WTC11 (cell line): ENCODE measurements at regions not wholly inside any gene's neighbourhood (a gene's known extent, or its start where the extent isn't known, plus 50 kb on each side); places are given as distances from the start of the nearest gene placed in this dataset.

Source experiments
- ATF3 ChIP-seq: sonication (generic); formaldehyde crosslinking; conservative IDR thresholded peaks from 2 replicates; pipeline ENCODE4 v1.8.1; 2022; ENCODE audit warnings: mild to moderate bottlenecking, missing genetic modification reagents
- CTCF ChIP-seq: fragments of 200-600 bp; IDR thresholded peaks from 2 replicates; pipeline ENCODE4 v1.8.0; 2022; ENCODE audit warnings: antibody characterized with exemption
- GABPB1 ChIP-seq: sonication (generic); formaldehyde crosslinking; IDR thresholded peaks from 2 replicates; pipeline ENCODE4 v1.8.1; 2023; ENCODE audit warnings: mild to moderate bottlenecking, missing genetic modification reagents
- GRHL2 ChIP-seq: fragments of 250-450 bp; sonication (Bioruptor Pico); IDR thresholded peaks from 2 replicates; pipeline ENCODE4 v1.8.0; 2022; ENCODE audit warnings: mild to moderate bottlenecking, moderate library complexity; ENCODE audit not compliant: insufficient replicate concordance, severe bottlenecking
- GTF2I ChIP-seq: fragments of 250-450 bp; sonication (Bioruptor Pico); conservative IDR thresholded peaks from 2 replicates; pipeline ENCODE4 v1.4.0; 2021; ENCODE audit warnings: mild to moderate bottlenecking
- IRF1 ChIP-seq: sonication (generic); formaldehyde crosslinking; IDR thresholded peaks from 2 replicates; pipeline ENCODE4 v1.8.0; 2023; ENCODE audit warnings: missing genetic modification reagents
- NFYB ChIP-seq: sonication (generic); formaldehyde crosslinking; conservative IDR thresholded peaks from 2 replicates; pipeline ENCODE4 v1.8.0; 2022; ENCODE audit warnings: low read depth, missing genetic modification reagents
- NR1H2 ChIP-seq: sonication (generic); formaldehyde crosslinking; IDR thresholded peaks from 2 replicates; pipeline ENCODE4 v1.9.0; 2021; ENCODE audit warnings: mild to moderate bottlenecking, moderate library complexity, missing genetic modification reagents
- PRDM15 ChIP-seq: sonication (generic); formaldehyde crosslinking; IDR thresholded peaks from 2 replicates; pipeline ENCODE4 v1.8.0; 2022; ENCODE audit warnings: missing genetic modification reagents
- TCF7 ChIP-seq: sonication (generic); formaldehyde crosslinking; IDR thresholded peaks from 2 replicates; pipeline ENCODE4 v1.8.0; 2022; ENCODE audit warnings: mild to moderate bottlenecking, low read depth, missing genetic modification reagents, moderate library complexity
- USF1 ChIP-seq: sonication (generic); formaldehyde crosslinking; IDR thresholded peaks from 2 replicates; pipeline ENCODE4 v1.8.0; 2022; ENCODE audit warnings: mild to moderate bottlenecking, missing genetic modification reagents

- no peak for TF ChIP-seq IRF1 (CRISPR knock-in tag)
- TF ChIP-seq CTCF, result no peak
- no peak for TF ChIP-seq GABPB1
- TF ChIP-seq TCF7 (CRISPR knock-in tag), result no peak
- no peak for TF ChIP-seq NR1H2 (CRISPR knock-in tag)
- no peak for TF ChIP-seq USF1
- TF ChIP-seq GRHL2, result no peak
- TF ChIP-seq NFYB (CRISPR knock-in tag), result no peak
- TF ChIP-seq ATF3 (CRISPR knock-in tag), result no peak
- no peak for TF ChIP-seq GTF2I (CRISPR knock-in tag)
- TF ChIP-seq PRDM15, result no peak
Observed at GRCh38 chr21:35159881-35160280, 110.8 kb upstream of the RUNX1 start.
